OCI-LY1 (cell line): ENCODE measurements at regions not wholly inside any gene's neighbourhood (a gene's known extent, or its start where the extent isn't known, plus 50 kb on each side); places are given as distances from the start of the nearest gene placed in this dataset.

ENCODE experiments used
- H2AFZ ChIP-seq: fragments of 200-600 bp; sonication (generic), shearing (Covaris generic); 2 replicates; pipeline ENCODE4 v1.6.0; 2014; ENCODE audit warnings: antibody characterized with exemption, mild to moderate bottlenecking, low read length
- H3F3A ChIP-seq: fragments of 200-600 bp; sonication (generic), shearing (Covaris generic); 2 replicates; pipeline ENCODE4 v1.6.0; 2014; ENCODE audit warnings: mild to moderate bottlenecking, antibody characterized with exemption, low read length, moderate library complexity; ENCODE audit not compliant: insufficient read depth
- H3K27ac ChIP-seq: fragments of 200-600 bp; sonication (generic); 2 replicates; pipeline ENCODE4 v1.5.1; 2014; ENCODE audit warnings: low read length, mixed run types, mild to moderate bottlenecking, low read depth; ENCODE audit not compliant: poor library complexity, severe bottlenecking
- H3K27me3 ChIP-seq: fragments of 200-600 bp; sonication (generic); 2 replicates; pipeline ENCODE4 v1.6.0; 2014; ENCODE audit warnings: antibody characterized with exemption, mild to moderate bottlenecking, low read length, moderate library complexity; ENCODE audit not compliant: insufficient read depth
- H3K36me3 ChIP-seq: fragments of 200-600 bp; sonication (generic); 2 replicates; pipeline ENCODE4 v1.6.1; 2014; ENCODE audit warnings: mild to moderate bottlenecking, antibody characterized with exemption, low read length, moderate library complexity, mixed read lengths; ENCODE audit not compliant: insufficient read depth
- H3K4me1 ChIP-seq: fragments of 200-600 bp; sonication (generic); 2 replicates; pipeline ENCODE4 v1.5.1; 2014; ENCODE audit warnings: mild to moderate bottlenecking, low read length, moderate library complexity; ENCODE audit not compliant: insufficient read depth, severe bottlenecking
- H3K4me2 ChIP-seq: fragments of 200-600 bp; sonication (generic), shearing (Covaris generic); 2 replicates; pipeline ENCODE4 v1.6.1; 2014; ENCODE audit warnings: low read length
- H3K4me3 ChIP-seq: fragments of 200-600 bp; sonication (generic); 2 replicates; pipeline ENCODE4 v1.5.1; 2014; ENCODE audit warnings: low read length, low read depth, mild to moderate bottlenecking, mixed read lengths; ENCODE audit not compliant: poor library complexity, severe bottlenecking
- H3K79me2 ChIP-seq: fragments of 200-600 bp; shearing (Covaris generic); 2 replicates; pipeline ENCODE4 v1.6.1; 2016; ENCODE audit warnings: mixed run types, low read length, mixed read lengths; ENCODE audit not compliant: insufficient read depth
- H3K9ac ChIP-seq: fragments of 200-600 bp; sonication (generic), shearing (Covaris generic); 2 replicates; pipeline ENCODE4 v1.6.1; 2014; ENCODE audit warnings: mild to moderate bottlenecking, low read length, mixed read lengths
- H3K9me2 ChIP-seq: fragments of 200-600 bp; sonication (generic), shearing (Covaris generic); 2 replicates; pipeline ENCODE4 v1.6.1; 2014; ENCODE audit warnings: low read depth, mild to moderate bottlenecking, low read length, mixed read lengths
- H3K9me3 ChIP-seq: fragments of 200-600 bp; shearing (Covaris generic); 2 replicates; pipeline ENCODE4 v1.6.1; 2014; ENCODE audit warnings: low read length, mixed read lengths
- H4K20me1 ChIP-seq: fragments of 200-600 bp; sonication (generic), shearing (Covaris generic); 2 replicates; pipeline ENCODE4 v1.6.0; 2016; ENCODE audit warnings: mild to moderate bottlenecking, low read length; ENCODE audit not compliant: insufficient read depth
- CTCF ChIP-seq: fragments of 200-600 bp; sonication (generic), shearing (Covaris generic); IDR thresholded peaks from 2 replicates; pipeline ENCODE4 v1.5.1; 2017; ENCODE audit warnings: mild to moderate bottlenecking, antibody characterized with exemption, low read length, moderate library complexity, mixed read lengths
- EZH2 ChIP-seq: fragments of 200-600 bp; sonication (generic), shearing (Covaris generic); IDR thresholded peaks from 2 replicates; pipeline ENCODE4 v1.8.0; 2017; ENCODE audit warnings: borderline replicate concordance, mixed run types, mild to moderate bottlenecking, antibody characterized with exemption, low read length, moderate library complexity, mixed read lengths

- H3K9ac ChIP-seq, result no peak overlapping the region
- H3K27me3 ChIP-seq, result no peaks in the 10 kb centered on the region
- no peak overlapping the region for H2AFZ ChIP-seq
- H3K79me2 ChIP-seq, result no peaks in the 10 kb centered on the region
- H3K4me1 ChIP-seq, result no peaks in the 10 kb centered on the region
- no peaks in the 10 kb centered on the region for H3K36me3 ChIP-seq
- no peak overlapping the region for H3K4me2 ChIP-seq
- H3K27ac ChIP-seq, result no peak overlapping the region
- TF ChIP-seq EZH2 (no peak), CTCF (no peak)
- no peaks in the 10 kb centered on the region for H4K20me1 ChIP-seq
- no peaks in the 10 kb centered on the region for H3K9me2 ChIP-seq
- H3F3A ChIP-seq, result no peaks in the 10 kb centered on the region
- no peaks in the 10 kb centered on the region for H3K9me3 ChIP-seq
- H3K4me3 ChIP-seq, result no peak overlapping the region
These were observed 111.2 kb upstream of the BET1 start for GRCh38 chr7:94115316-94115715.

GRCh38 chr7:94123136-94123535, 119.0 kb upstream of the BET1 start:
- no peaks in the 10 kb centered on the region for H4K20me1 ChIP-seq
- H3K9ac ChIP-seq, result no peak overlapping the region
- H3K79me2 ChIP-seq, result no peaks in the 10 kb centered on the region
- H3K9me3 ChIP-seq, result no peaks in the 10 kb centered on the region
- H3K36me3 ChIP-seq, result no peaks in the 10 kb centered on the region
- H3K9me2 ChIP-seq, result no peaks in the 10 kb centered on the region
- TF ChIP-seq EZH2, result no peak
- no peak for TF ChIP-seq CTCF
- H3K27ac ChIP-seq, result no peak overlapping the region
- no peak overlapping the region for H3K4me3 ChIP-seq
- H3K4me1 ChIP-seq, result no peaks in the 10 kb centered on the region
- no peaks in the 10 kb centered on the region for H3K27me3 ChIP-seq
- H3K4me2 ChIP-seq, result no peak overlapping the region
- no peaks in the 10 kb centered on the region for H3F3A ChIP-seq
- no peak overlapping the region for H2AFZ ChIP-seq

- H3K4me1 ChIP-seq, result no peaks in the 10 kb centered on the region
- H3K4me3 ChIP-seq, result no peak overlapping the region
- no peak overlapping the region for H3K9ac ChIP-seq
- no peak overlapping the region for H3K27ac ChIP-seq
- H3K27me3 ChIP-seq, result no peaks in the 10 kb centered on the region
- no peaks in the 10 kb centered on the region for H3K9me2 ChIP-seq
- H2AFZ ChIP-seq, result no peak overlapping the region
- H3F3A ChIP-seq, result no peaks in the 10 kb centered on the region
- TF ChIP-seq EZH2 (no peak), CTCF (no peak)
- no peak overlapping the region for H3K4me2 ChIP-seq
- no peaks in the 10 kb centered on the region for H3K79me2 ChIP-seq
- H3K9me3 ChIP-seq, result no peaks in the 10 kb centered on the region
- H4K20me1 ChIP-seq, result no peaks in the 10 kb centered on the region
- no peaks in the 10 kb centered on the region for H3K36me3 ChIP-seq
These were observed 122.9 kb upstream of the BET1 start for GRCh38 chr7:94127026-94127425.
